ENCODE measurements at regions not wholly inside any gene's neighbourhood (a gene's known extent, or its start where the extent isn't known, plus 50 kb on each side); places are given as distances from the start of the nearest gene placed in this dataset.

- TF ChIP-seq ZHX1 (CRISPR knock-in tag; IDR thresholded peaks at IDR 0.05; ENCODE audit: low read depth): no peak
- TF ChIP-seq CENPT (CRISPR knock-in tag; IDR thresholded peaks at IDR 0.05; ENCODE audit: low read depth): no peak
- TF ChIP-seq HMG20A (CRISPR knock-in tag; IDR thresholded peaks at IDR 0.05; ENCODE audit: borderline replicate concordance): no peak
- no peak for TF ChIP-seq HOXA9 (CRISPR knock-in tag; IDR thresholded peaks at IDR 0.05; ENCODE audit: borderline replicate concordance)
- TF ChIP-seq RFX3 (CRISPR knock-in tag; IDR thresholded peaks at IDR 0.05): no peak
- no peak for TF ChIP-seq CBX2 (IDR thresholded peaks at IDR 0.05; ENCODE audit: low read depth, low read length)
- no peak for TF ChIP-seq CBX2 (CRISPR knock-in tag; IDR thresholded peaks at IDR 0.05; ENCODE audit: low read depth)
- no peak for TF ChIP-seq SUZ12 (IDR thresholded peaks at IDR 0.05; ENCODE audit: low read depth, low read length)
- no peak for TF ChIP-seq TBP (CRISPR knock-in tag; IDR thresholded peaks at IDR 0.05)
- TF ChIP-seq ZNF205 (CRISPR knock-in tag; IDR thresholded peaks at IDR 0.05): no peak
- no peak for TF ChIP-seq FOXA3 (CRISPR knock-in tag; IDR thresholded peaks at IDR 0.05)
- TF ChIP-seq MEIS1 (CRISPR knock-in tag; IDR thresholded peaks at IDR 0.05; ENCODE audit: borderline replicate concordance): no peak
- TF ChIP-seq, protein P1, sequence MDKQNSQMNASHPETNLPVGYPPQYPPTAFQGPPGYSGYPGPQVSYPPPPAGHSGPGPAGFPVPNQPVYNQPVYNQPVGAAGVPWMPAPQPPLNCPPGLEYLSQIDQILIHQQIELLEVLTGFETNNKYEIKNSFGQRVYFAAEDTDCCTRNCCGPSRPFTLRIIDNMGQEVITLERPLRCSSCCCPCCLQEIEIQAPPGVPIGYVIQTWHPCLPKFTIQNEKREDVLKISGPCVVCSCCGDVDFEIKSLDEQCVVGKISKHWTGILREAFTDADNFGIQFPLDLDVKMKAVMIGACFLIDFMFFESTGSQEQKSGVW (CRISPR knock-in tag; IDR thresholded peaks at IDR 0.05; ENCODE audit: borderline replicate concordance): no peak
- TF ChIP-seq, protein P2, sequence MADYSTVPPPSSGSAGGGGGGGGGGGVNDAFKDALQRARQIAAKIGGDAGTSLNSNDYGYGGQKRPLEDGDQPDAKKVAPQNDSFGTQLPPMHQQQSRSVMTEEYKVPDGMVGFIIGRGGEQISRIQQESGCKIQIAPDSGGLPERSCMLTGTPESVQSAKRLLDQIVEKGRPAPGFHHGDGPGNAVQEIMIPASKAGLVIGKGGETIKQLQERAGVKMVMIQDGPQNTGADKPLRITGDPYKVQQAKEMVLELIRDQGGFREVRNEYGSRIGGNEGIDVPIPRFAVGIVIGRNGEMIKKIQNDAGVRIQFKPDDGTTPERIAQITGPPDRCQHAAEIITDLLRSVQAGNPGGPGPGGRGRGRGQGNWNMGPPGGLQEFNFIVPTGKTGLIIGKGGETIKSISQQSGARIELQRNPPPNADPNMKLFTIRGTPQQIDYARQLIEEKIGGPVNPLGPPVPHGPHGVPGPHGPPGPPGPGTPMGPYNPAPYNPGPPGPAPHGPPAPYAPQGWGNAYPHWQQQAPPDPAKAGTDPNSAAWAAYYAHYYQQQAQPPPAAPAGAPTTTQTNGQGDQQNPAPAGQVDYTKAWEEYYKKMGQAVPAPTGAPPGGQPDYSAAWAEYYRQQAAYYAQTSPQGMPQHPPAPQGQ (CRISPR knock-in tag; IDR thresholded peaks at IDR 0.05; ENCODE audit: borderline replicate concordance): no peak
- TF ChIP-seq NRL (CRISPR knock-in tag; IDR thresholded peaks at IDR 0.05; ENCODE audit: borderline replicate concordance): no peak
- TF ChIP-seq STAG1 (CRISPR knock-in tag; IDR thresholded peaks at IDR 0.05): no peak
- no peak for TF ChIP-seq MAFG (CRISPR knock-in tag; IDR thresholded peaks at IDR 0.05)
- TF ChIP-seq FOSL1 (CRISPR knock-in tag; IDR thresholded peaks at IDR 0.05; ENCODE audit: borderline replicate concordance): no peak
- TF ChIP-seq MXD4 (CRISPR knock-in tag; IDR thresholded peaks at IDR 0.05): 0 out of 2 replicates have a peak, but pooled peaks have one; percentile 38
- peak; percentile 83 for TF ChIP-seq CEBPG (CRISPR knock-in tag; IDR thresholded peaks at IDR 0.05)
- TF ChIP-seq ZNF616 (CRISPR knock-in tag; IDR thresholded peaks at IDR 0.05; ENCODE audit: low read depth): no peak
- TF ChIP-seq ARHGAP35 (CRISPR knock-in tag; IDR thresholded peaks at IDR 0.05; ENCODE audit: borderline replicate concordance): no peak
- no peak for TF ChIP-seq RBM22 (optimal IDR thresholded peaks at IDR 0.05; ENCODE audit: low read length)
- TF ChIP-seq, protein P3, sequence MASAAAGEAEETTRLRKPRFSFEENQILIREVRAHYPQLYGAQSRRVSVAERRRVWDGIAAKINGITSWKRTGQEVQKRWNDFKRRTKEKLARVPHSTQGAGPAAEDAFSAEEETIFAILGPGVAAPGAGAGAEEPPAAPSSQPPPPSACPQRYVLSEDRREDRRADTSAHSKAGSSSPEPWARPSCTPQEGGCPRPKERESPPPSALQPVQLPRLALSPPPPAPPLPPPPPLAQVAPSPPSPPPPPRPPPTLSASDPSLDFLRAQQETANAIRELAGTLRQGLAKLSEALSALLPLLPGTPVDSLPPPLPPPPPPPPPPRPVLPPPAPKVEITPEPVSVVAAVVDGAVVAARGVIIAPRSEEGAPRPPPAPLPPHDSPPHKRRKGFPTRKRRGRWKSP (CRISPR knock-in tag; IDR thresholded peaks at IDR 0.05): no peak
- no peak for TF ChIP-seq SCMH1 (CRISPR knock-in tag; IDR thresholded peaks at IDR 0.05; ENCODE audit: borderline replicate concordance)
- no peak for TF ChIP-seq CCAR2 (optimal IDR thresholded peaks at IDR 0.05; ENCODE audit: low read depth, low read length)
Observed at GRCh38 chr20:21020659-21021471, 85.3 kb downstream of the LINC00237 start (continued).
